NCI-H128 (cell line): ENCODE measurements at regions not wholly inside any gene's neighbourhood (a gene's known extent, or its start where the extent isn't known, plus 50 kb on each side); places are given as distances from the start of the nearest gene placed in this dataset.

Source experiments
- DNase-seq: peaks from one replicate; lab custom pipeline; 2025; ENCODE audit not compliant: unreplicated experiment; lab: John Stamatoyannopoulos, UW

DNA sequence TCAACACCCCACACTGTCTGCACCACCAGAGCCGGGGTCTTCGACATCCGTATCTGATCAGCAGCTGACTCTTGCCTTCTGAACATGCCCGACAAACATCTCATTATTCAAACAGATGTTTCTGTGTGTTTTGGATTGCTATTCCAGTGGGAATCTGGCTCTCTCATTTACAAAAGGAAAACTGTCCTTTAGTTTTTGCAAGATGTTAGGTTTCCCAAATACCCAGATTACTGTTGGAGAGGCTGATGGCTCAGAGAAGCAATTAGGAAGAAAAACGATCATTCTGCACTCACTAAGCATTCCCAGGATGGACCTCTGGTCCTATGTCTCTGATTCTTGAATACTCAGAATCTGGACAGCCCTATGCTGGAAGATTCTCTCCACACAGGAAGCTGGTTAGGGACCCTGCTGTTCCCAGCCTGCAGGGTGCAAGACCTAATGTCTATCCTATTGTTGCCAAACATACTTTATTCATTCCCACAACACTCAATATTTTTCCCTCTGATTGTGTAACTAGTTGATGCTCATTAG is 532.9 kb downstream of the CDH26 start:
- DNase-seq, result no peak

- no peak for DNase-seq
These were observed 536.3 kb downstream of the CDH26 start for GRCh38 chr20:60494476-60494875.

DNA sequence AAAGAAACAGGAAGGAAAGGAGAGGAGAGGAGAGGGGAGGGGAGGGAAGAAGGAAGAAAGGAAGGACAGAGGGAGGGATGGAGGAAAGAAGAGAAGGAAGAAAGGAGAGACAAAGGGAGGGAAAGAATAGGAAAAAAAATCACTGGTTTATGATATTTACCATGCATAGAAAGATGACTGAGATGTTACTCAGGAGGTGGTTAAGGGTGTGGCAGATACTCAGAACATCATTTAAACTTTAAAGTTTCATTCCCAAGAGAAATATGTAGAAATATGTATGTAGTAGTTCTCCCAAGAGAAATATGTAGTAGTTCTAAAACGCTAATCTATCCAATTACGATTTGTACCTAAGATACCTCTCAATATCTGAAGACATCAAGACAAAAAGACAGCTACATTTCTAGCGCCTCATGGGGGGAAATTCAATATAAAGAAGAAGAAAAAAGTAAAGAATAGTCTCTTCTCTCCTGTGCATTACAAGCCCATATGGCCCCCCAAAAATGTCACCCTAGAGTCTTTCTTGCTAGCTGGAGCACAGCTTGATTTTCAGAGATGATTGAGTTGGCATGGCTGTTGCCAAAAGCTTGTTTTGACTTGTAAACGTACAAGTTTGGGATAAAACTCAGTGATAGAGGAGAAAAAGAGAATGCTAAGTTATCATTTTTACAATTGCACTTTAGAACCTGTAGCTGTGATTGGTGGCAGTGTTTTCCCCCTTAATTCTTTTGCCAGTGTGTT is 539.2 kb downstream of the CDH26 start:
- DNase-seq, result no peak

- no peak for DNase-seq
These were observed 541.9 kb downstream of the CDH26 start for GRCh38 chr20:60500038-60500701.

- DNase-seq, result no peak
These were observed 542.8 kb downstream of the CDH26 start for GRCh38 chr20:60501048-60501447.

GRCh38 chr20:60502881-60503280 is 544.7 kb downstream of the CDH26 start:
- no peak for DNase-seq

DNA sequence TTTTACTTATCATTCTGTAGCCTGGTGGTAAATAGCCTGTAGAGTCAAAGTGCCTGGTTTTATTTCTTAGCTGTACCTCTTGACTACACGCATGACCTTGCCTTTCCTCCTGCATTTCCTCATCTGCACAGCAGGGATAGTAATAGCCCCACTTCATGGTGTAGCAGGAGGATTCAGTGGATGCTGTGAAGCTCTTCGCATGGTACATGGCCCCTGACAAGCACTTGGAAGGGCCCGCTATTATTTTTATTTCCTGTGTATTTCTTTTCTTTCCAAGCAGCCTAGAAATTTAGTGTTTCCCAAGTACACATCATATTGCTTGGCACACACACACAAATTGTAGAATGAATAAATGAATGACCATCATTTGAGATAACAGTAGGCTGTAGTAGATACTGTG is 547.2 kb downstream of the CDH26 start:
- no peak for DNase-seq

GRCh38 chr20:60506061-60506460 is 547.8 kb downstream of the CDH26 start:
- DNase-seq, result no peak

GRCh38 chr20:60507087-60507694 is 549.0 kb downstream of the CDH26 start:
- no peak for DNase-seq

- DNase-seq, result no peak
These were observed 551.2 kb downstream of the CDH26 start for GRCh38 chr20:60509407-60509806.

GRCh38 chr20:60510356-60510755 is 552.1 kb downstream of the CDH26 start:
- no peak for DNase-seq

DNA sequence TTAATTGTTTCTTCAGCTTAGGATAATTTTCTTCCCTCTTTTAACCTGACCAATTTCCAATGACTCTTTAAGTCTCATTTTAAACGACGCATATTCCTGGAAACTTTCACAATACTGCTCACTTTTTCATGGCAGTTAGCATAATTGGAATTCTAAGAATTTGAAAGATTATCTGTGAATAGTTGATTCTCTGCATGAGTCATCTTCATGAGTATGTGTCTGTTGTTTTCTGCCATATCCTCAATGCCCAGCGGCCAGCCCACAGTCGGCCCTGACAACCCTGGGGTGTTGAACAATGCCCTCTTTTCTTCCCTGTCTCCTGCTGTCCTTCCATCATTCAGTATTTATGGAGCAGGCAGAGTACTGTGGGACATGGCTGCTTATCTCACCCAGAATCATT is 554.2 kb downstream of the CDH26 start:
- no peak for DNase-seq

GRCh38 chr20:60513141-60513540 is 554.9 kb downstream of the CDH26 start:
- DNase-seq, result no peak

DNA sequence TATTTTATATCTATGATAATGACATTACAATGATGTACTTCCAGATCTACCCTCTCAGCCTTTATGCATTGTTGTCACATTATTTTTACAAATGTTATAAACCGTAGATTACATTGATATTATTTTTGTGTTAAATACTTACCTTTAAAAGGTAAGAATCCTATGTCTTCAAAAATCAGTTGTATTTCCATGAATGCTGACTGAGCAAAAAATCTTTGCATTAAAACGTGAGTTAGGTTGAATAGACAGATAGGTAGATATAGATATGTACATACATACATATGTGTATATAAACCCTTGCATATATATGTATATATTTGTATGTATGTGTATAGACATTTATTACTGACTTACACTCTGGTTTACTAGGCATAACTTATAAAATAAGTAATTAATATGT is 558.2 kb downstream of the CDH26 start:
- no peak for DNase-seq

GRCh38 chr20:60518022-60518421 is 559.8 kb downstream of the CDH26 start:
- DNase-seq, result no peak

GRCh38 chr20:60525397-60525796 is 567.2 kb downstream of the CDH26 start:
- no peak for DNase-seq

DNA sequence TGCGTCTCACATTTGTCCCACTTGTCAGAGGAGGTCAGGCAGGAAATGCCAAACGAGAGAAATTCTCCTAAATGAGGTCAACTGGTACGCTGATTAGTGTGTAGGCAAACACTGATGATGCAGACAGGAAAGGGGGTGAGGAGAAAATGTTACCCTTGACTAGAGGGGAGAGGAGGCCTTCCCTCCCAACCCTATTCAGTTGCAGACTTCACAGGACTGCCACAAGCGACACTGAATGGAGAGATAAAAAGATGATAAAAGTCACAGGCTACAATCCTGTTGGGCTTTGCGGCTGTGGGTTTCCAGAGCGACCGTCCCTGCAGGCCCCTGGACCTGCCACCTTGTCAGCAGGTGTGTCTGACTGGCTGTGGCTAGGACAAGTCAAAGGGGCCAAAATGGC is 569.4 kb downstream of the CDH26 start:
- no peak for DNase-seq

GRCh38 chr20:60528141-60528540 is 569.9 kb downstream of the CDH26 start:
- DNase-seq, result no peak

GRCh38 chr20:60529149-60529548 is 570.9 kb downstream of the CDH26 start:
- no peak for DNase-seq

- no peak for DNase-seq
These were observed 577.0 kb downstream of the CDH26 start for GRCh38 chr20:60535211-60535610.

DNA sequence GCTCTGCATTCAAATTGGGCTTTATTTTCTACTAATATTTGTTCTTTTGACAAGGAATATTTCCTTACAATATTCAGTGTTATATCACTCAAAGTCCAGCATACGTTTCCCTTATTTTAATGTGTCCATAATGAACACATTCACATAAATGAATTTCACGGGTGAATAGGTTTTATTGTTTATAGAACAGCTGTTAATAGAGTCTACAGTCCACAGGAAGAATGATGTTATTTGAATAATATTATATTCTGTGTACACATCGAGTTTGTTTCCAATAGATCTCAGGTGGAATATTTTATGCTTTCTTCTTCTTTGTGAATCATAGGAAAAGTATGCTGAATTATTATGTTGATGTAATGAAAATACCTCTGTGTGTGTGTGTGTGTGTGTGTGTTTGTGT is 582.4 kb downstream of the CDH26 start:
- DNase-seq, result no peak

- DNase-seq, result no peak
These were observed 583.8 kb downstream of the CDH26 start for GRCh38 chr20:60541991-60542390.
